Testis (tissue), 2 donors: ENCODE measurements at regions not wholly inside any gene's neighbourhood (a gene's known extent, or its start where the extent isn't known, plus 50 kb on each side); places are given as distances from the start of the nearest gene placed in this dataset.

Experiments
- CTCF ChIP-seq, 3 experiments: fragments of 450-650 bp in 2 of 3; fragments of 200-600 bp in 1 of 3; sonication (generic) in 1 of 3; IDR thresholded peaks; one replicate each; pipeline ENCODE4 v1.5.1; 2016 to 2019; ENCODE audit warnings: antibody characterized with exemption in 3 of 3, mild to moderate bottlenecking in 2 of 3, moderate library complexity in 1 of 3
- POLR2A ChIP-seq: fragments of 450-650 bp; IDR thresholded peaks from one replicate; pipeline ENCODE4 v1.6.1; 2017; ENCODE audit warnings: antibody characterized with exemption, mild to moderate bottlenecking, moderate library complexity

- no peak for TF ChIP-seq CTCF (IDR thresholded peaks at IDR 0.05)
- TF ChIP-seq POLR2A: no peak
These were observed 69.6 kb downstream of the RBFOX3 start for GRCh38 chr17:79541056-79541850.
